ENCODE measurements at regions not wholly inside any gene's neighbourhood (a gene's known extent, or its start where the extent isn't known, plus 50 kb on each side); places are given as distances from the start of the nearest gene placed in this dataset.

DNA sequence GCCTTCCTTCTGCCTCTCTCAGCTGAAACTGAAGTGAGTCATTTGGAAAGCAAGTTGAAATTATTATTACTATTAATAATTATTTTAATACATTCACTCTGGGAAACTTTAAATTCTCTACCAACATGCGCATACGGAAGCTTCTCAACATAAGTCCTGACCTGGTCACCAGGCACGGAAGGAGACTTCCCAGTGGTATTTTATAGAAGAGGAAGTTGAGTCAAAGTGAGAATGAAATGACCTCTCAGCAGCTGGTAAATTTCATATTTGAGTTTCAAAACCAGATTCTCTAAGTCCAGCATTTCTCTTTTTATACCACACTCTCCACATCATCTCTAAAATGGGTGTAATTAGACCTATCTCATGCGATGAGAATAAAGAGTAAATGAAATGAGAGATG is 747.4 kb downstream of the VRK1 start:
- Histone ChIP-seq H3K36me3 (replicated peaks; ENCODE audit: insufficient read depth, low read depth) (no peaks in the 10 kb centered on the region), H3K4me2 (no peak overlapping the region), H3K4me1 (ENCODE audit: insufficient read depth) (no peaks in the 10 kb centered on the region), H4K20me1 (ENCODE audit: insufficient read depth, poor library complexity, severe bottlenecking) (no peaks in the 10 kb centered on the region), H3K27ac (no peak overlapping the region), H3K27me3 (no peaks in the 10 kb centered on the region), H2AFZ (no peak overlapping the region), H3K9me3 (ENCODE audit: low read depth) (no peaks in the 10 kb centered on the region), H3K9me2 (replicated peaks; ENCODE audit: insufficient read depth) (no peaks in the 10 kb centered on the region), H3K79me2 (no peaks in the 10 kb centered on the region), H3K4me3 (no peak overlapping the region)
- no peak for TF ChIP-seq EZH2 (IDR thresholded peaks at IDR 0.05; ENCODE audit: borderline replicate concordance)
- WGBS (ENCODE audit: low lambda C conversion rate, missing lambda C conversion rate), result 98% methylated on average over 4 of the region's 4 CpGs
- no peak for DNase-seq (ENCODE audit: low spot score)

DNA sequence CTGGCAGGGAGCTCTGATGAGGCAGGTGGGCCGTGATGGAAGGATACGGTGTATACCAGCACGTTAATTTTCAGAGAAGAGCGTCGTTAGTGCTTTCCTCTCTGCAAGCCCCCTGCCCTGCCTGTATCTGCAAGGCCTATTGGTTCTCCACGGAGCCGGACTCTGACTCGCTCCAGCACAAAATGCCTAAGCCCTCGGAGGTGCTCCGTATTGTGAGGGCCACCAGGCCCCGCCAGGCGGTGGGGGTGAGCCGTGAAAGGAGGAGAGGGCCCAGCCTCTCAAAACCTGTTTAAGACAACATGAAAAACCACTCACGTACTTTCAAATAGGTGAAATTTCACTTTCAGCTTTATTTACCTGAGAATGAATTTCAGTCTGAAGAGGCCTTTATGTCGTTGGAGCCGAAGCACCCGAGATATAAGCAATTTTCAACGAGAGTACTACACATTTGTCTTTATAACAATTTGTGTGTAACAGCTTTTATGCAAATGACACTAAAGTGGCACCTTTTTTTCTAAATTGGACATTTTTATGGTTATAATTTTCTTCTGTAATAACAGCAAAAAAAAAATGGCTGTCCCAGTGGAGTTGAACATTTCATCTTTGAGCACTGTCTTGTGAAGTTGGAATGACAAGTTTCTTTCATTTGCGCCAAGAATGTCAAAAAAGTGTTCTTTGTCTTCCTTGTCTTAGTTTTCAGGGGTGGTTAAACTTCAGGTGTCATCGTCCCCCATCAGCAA is 749.5 kb downstream of the VRK1 start:
- TF ChIP-seq EZH2phosphoT487 (IDR thresholded peaks at IDR 0.05; ENCODE audit: low read depth, severe bottlenecking, unreplicated experiment) (no peak), EZH2 (IDR thresholded peaks at IDR 0.05; ENCODE audit: borderline replicate concordance) (no peak)
- H3K4me1 ChIP-seq (ENCODE audit: insufficient read depth), result no peaks in the 10 kb centered on the region
- DNase-seq (ENCODE audit: low spot score), result no peak
- H2AFZ ChIP-seq, result no peak overlapping the region
- H3K27me3 ChIP-seq, result no peaks in the 10 kb centered on the region
- H3K27ac ChIP-seq, result no peak overlapping the region
- H4K20me1 ChIP-seq (ENCODE audit: insufficient read depth, poor library complexity, severe bottlenecking), result no peaks in the 10 kb centered on the region
- no peaks in the 10 kb centered on the region for H3K79me2 ChIP-seq
- H3K9me3 ChIP-seq (ENCODE audit: low read depth), result no peaks in the 10 kb centered on the region
- H3K36me3 ChIP-seq (replicated peaks; ENCODE audit: insufficient read depth, low read depth), result no peaks in the 10 kb centered on the region
- H3K4me3 ChIP-seq, result no peak overlapping the region
- no peaks in the 10 kb centered on the region for H3K9me2 ChIP-seq (replicated peaks; ENCODE audit: insufficient read depth)
- WGBS (ENCODE audit: low lambda C conversion rate, missing lambda C conversion rate), result 96% methylated on average over 20 of the region's 20 CpGs
- H3K4me2 ChIP-seq, result no peak overlapping the region

DNA sequence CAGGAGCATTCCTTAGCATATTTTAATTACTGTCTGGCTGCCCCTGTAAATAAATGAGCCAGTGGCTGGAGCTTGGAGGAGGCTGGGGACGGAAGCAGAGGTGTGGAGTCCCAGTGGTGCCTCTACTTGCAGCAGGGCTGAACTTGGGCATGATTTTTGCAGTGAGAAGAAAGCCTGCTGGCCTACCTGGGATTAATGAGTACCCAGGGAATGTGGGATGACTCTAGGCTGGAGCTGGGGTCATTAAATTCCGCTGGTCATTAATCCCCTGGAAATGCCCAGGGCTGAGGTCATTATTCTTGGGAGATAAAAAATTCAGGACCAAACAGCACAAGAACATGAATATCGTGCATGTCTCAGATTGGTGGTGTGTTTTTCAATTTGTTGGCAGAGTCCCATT is 753.3 kb downstream of the VRK1 start:
- Histone ChIP-seq H3K79me2 (no peaks in the 10 kb centered on the region), H3K4me2 (no peak overlapping the region), H3K4me3 (no peak overlapping the region), H3K4me1 (ENCODE audit: insufficient read depth) (no peaks in the 10 kb centered on the region), H3K36me3 (replicated peaks; ENCODE audit: insufficient read depth, low read depth) (no peaks in the 10 kb centered on the region), H3K9me3 (ENCODE audit: low read depth) (no peaks in the 10 kb centered on the region), H4K20me1 (ENCODE audit: insufficient read depth, poor library complexity, severe bottlenecking) (no peaks in the 10 kb centered on the region), H3K27ac (no peak overlapping the region), H3K9me2 (replicated peaks; ENCODE audit: insufficient read depth) (no peaks in the 10 kb centered on the region), H3K27me3 (no peaks in the 10 kb centered on the region), H2AFZ (no peak overlapping the region)
- DNase-seq (ENCODE audit: low spot score), result no peak
- WGBS (ENCODE audit: low lambda C conversion rate, missing lambda C conversion rate), result 85% methylated on average over 3 of the region's 3 CpGs
- TF ChIP-seq EZH2 (IDR thresholded peaks at IDR 0.05; ENCODE audit: borderline replicate concordance), result no peak
- no peak for TF ChIP-seq EZH2phosphoT487 (IDR thresholded peaks at IDR 0.05; ENCODE audit: low read depth, severe bottlenecking, unreplicated experiment)
- TF ChIP-seq, protein P1, sequence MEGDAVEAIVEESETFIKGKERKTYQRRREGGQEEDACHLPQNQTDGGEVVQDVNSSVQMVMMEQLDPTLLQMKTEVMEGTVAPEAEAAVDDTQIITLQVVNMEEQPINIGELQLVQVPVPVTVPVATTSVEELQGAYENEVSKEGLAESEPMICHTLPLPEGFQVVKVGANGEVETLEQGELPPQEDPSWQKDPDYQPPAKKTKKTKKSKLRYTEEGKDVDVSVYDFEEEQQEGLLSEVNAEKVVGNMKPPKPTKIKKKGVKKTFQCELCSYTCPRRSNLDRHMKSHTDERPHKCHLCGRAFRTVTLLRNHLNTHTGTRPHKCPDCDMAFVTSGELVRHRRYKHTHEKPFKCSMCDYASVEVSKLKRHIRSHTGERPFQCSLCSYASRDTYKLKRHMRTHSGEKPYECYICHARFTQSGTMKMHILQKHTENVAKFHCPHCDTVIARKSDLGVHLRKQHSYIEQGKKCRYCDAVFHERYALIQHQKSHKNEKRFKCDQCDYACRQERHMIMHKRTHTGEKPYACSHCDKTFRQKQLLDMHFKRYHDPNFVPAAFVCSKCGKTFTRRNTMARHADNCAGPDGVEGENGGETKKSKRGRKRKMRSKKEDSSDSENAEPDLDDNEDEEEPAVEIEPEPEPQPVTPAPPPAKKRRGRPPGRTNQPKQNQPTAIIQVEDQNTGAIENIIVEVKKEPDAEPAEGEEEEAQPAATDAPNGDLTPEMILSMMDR (IDR thresholded peaks at IDR 0.05; ENCODE audit: poor library complexity), result no peak

DNA sequence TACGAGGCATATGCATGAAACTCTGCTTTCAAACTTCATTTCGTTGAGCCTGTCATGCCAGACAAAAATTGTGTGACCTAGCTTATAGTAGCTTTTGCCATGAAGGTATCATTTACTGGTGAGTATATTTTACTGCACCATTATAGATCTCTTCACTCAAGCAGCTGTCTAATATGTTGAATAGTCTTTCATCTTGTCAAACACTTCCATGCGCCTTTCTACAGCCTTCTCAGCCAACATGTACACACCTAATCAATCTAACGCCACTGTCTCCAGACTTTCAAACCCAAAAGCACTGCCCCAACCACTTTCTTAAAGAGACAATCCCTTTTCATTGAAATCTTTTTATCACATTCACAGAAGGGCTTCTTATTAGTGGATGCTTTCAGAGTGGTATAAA is 757.4 kb downstream of the VRK1 start:
- no peak overlapping the region for H3K27ac ChIP-seq
- no peak overlapping the region for H3K4me3 ChIP-seq
- no peaks in the 10 kb centered on the region for H3K9me3 ChIP-seq (ENCODE audit: low read depth)
- H4K20me1 ChIP-seq (ENCODE audit: insufficient read depth, poor library complexity, severe bottlenecking), result no peaks in the 10 kb centered on the region
- no peak overlapping the region for H3K4me2 ChIP-seq
- H3K79me2 ChIP-seq, result no peaks in the 10 kb centered on the region
- no peak overlapping the region for H2AFZ ChIP-seq
- TF ChIP-seq EZH2 (IDR thresholded peaks at IDR 0.05; ENCODE audit: borderline replicate concordance) (no peak), EZH2phosphoT487 (IDR thresholded peaks at IDR 0.05; ENCODE audit: low read depth, severe bottlenecking, unreplicated experiment) (no peak)
- TF ChIP-seq, protein P1 (IDR thresholded peaks at IDR 0.05; ENCODE audit: poor library complexity), result no peak
- no peaks in the 10 kb centered on the region for H3K27me3 ChIP-seq
- no peaks in the 10 kb centered on the region for H3K4me1 ChIP-seq (ENCODE audit: insufficient read depth)
- 74% methylated on average over 4 of the region's 4 CpGs for WGBS (ENCODE audit: low lambda C conversion rate, missing lambda C conversion rate)
- no peak for DNase-seq (ENCODE audit: low spot score)
- H3K9me2 ChIP-seq (replicated peaks; ENCODE audit: insufficient read depth), result no peaks in the 10 kb centered on the region
- no peaks in the 10 kb centered on the region for H3K36me3 ChIP-seq (replicated peaks; ENCODE audit: insufficient read depth, low read depth)
